ENCODE measurements at regions not wholly inside any gene's neighbourhood (a gene's known extent, or its start where the extent isn't known, plus 50 kb on each side); places are given as distances from the start of the nearest gene placed in this dataset.
"Not testable (repeated sequence)": the region's sequence is repeated elsewhere in the genome, so short reads cannot be mapped to it uniquely, and the experiment has no call there.

DNA sequence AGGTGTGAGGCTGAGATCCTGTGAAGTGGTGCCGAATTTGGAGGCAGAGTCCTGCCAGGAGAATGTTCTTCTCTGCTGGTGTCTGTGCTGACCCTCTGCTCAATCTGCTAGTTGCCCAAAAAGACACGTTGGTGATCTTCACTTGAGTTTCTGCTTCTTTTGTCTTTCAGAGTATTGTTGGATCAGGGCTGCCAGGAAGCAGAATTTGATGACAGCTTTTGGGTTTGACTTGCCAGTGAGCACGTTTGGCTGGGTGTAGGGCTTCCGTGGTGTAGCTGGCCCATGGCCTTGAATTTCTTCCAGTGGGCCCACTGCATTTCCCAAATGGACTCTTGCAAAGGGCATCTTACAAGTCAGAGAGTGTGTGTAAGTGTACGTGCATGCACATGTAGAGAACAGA lies 183.9 kb upstream of the IRF2BP2 start:
- DNase-seq (ENCODE audit: low read depth), result not testable (repeated sequence)

DNA sequence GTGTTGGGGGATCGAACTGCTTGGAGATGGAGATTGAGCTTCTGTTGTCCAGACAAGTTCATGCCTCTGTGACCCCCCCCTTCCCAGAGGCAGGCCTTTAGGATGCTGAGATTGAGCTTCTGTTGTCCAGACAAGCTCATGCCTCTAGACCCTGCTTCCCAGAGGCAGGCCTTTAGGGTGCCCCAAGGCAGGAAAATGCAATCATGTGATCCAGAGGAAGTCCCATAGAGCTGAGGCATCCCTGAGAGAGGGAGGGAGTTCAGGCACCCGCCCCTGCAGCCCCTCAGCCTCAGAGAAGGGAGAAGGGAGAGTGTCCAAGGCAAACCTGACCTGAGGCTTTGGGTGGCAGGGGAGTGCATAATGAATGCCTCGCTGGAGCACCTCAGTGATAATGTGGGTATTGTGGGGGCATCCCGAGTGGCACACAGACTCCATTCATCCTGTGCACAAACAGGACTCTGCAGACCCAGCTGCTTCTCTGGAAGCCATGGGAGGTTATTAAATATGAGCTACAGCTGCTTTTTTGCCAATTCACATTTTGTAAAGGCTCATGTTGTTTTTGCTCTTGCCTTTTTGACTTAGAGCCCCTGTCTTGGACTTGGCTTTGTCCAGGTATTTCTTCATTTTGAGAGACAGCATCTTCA lies 182.4 kb upstream of the IRF2BP2 start:
- DNase-seq (ENCODE audit: low read depth), result not testable (repeated sequence)

DNA sequence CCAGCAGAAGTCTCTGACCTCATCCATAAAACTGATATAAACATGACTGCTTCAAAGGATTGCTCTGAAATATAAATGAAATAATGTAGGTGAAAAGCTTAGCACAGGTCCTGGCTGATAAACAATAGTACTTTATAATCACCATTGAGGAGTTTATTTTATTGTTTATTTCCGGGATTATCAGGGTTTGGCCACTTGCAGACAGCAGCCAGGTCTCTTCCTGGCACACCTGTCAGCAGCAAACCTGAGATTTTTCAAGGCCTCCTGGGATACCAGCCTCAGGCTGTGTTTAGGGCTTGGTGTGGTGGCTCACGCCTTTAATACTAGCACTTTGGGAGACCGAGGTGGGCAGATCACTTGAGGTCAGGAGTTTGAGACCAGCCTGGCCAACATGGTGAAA lies 181.6 kb upstream of the IRF2BP2 start:
- not testable (repeated sequence) for DNase-seq (ENCODE audit: low read depth)

DNA sequence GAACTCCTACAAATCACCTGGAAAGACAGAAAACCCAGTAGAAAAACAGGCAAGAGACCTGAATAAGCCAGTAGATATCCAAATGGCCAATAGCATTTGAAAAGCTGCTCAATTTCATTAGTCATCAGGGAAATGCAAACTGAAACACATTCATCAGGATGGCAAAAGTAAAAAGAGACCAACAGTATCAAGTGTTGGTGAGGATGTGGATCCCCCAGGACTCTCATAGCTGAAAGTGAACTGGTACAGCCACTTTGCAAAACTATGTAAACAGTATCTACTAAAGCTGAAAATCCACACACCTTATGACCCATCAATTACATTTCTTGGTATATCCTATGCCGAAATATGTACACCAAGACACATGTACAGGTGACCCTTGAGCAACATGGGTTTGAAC lies 180.4 kb upstream of the IRF2BP2 start:
- DNase-seq (ENCODE audit: low read depth), result not testable (repeated sequence)

DNA sequence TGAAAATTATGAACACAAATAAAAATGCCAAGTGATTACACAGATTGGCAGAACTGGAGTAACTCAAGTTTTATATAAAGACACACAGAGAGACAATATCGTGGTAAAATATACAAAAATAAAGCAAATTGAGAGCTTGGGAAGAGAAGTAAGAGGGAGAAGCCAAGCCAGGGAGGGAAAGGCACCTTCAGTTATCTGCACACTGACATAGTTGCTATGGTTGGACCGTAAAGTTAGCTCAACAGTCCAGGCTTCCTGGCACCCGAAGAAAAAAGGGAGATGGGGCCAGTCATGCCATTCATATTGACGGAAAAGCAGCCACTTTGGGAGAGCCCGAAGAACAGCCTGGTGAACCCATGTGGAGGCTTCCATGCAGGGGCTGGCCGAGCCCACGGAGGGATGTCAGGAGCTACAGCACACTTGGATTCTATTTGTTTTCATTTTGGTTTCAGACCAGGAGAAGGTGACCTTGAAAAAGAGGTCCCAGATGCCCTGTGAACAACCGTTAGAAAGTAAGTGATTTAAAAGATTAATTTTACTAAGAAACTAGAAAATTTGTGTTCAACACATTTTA lies 177.1 kb upstream of the IRF2BP2 start:
- not testable (repeated sequence) for DNase-seq (ENCODE audit: low read depth)

DNA sequence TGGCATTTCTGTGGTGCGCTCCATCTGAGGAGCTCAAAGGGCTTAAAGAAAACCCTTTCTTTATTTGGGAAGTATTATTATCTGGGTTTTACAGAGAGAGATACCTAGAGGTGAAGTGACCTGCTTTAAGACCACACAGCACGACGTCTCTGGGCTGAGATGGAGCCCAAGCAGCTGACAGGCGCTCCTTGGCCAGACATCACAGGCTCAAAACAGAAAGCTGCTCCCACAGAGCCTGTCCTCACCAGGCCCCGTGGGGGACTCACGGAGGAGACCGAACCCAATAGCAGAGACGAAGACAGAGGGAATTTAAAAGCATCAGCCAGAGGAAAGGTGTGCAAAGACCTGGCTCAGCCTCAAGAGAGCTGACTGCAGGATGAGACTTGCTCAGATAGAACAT lies 175.9 kb upstream of the IRF2BP2 start:
- DNase-seq (ENCODE audit: low read depth), result not testable (repeated sequence)

DNA sequence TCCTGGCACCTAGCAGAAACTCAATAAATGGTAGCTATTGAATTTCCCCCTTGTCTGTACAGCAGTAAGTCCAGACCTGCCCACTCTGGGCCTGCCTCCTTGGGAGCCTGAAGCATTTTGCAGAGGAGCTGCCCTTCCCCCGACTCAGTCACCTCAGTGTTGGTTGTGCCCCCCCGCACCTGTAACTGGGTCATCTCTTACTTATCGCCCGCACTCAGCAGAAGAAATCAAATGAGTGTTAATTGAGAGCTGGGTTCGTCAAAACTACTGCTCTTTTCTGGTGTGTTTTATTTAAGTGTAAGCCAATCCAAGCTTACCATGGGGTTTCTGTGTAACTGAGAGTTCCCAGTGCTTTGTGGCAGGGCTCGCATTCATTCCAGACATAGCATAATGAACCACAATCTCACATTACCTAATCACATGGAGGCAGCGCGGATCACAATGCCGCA lies 175.5 kb upstream of the IRF2BP2 start:
- not testable (repeated sequence) for DNase-seq (ENCODE audit: low read depth)

DNA sequence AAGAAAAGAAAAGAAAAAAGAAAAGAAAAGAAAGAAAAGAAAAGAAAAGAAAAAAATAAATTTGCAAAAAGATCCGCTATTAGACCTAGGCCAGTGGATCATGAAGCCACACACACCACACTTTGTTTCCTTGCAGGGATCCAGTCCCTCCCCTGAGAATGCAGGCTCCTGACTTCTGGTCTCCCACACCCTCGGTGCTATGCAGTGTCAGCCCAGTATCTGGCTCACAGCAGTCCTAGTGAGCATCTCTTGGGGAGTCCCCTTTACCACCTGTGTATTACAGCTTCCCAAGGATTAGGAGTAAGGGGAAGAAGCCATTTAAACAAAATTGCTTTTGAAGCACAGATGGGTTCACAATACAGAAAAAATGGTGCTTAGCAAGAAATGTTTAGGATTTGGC lies 174.1 kb upstream of the IRF2BP2 start:
- not testable (repeated sequence) for DNase-seq (ENCODE audit: low read depth)

DNA sequence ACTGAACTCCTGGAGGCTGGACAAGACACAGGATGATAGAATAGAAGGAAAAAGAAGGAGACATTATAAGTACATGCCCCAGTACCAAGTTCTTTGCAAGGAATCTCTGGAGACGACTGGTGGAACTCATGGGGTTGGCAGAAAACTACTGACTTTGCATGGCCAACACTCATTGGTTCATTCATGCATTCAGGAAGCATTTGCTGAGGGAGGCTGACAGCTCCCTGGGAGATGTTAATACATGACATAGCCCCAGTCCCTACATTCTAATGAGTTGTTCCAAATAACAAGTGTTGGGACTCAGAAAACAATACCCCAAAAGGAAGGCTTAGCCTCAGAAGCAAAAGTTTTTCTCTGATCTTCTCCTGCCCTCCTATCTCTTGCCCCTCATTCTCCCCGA lies 172.8 kb upstream of the IRF2BP2 start:
- no peak for DNase-seq (ENCODE audit: low read depth)

DNA sequence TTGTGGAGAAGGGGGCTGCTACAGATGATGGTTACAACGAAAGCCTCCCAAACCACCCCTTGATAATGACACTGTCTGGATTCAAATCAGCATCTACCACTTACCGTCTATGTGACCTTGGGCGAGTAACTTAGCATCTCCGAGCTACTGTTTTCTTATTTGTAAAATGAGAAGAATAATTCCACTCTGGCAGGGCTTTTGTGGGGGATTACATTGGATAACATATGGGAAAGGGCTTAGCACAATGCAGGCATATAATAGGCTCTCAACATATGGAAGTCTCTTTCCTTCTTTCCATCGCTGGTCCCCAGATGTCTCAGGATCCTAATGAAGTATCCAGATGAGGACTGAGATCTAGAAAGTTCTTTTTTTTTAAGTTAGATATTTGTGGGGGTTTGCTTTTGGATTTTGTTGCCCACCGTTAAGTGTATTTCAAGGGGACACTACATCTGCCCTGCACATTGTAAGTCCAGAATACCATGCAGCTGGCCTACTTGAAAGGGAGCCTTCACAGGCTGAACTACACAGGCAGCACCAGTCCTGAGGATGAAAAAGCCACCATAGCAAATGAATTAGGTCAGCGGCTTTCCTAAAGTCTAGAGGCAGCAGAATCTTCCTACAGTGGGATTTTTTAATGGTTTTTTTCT lies 172.2 kb upstream of the IRF2BP2 start:
- DNase-seq (ENCODE audit: low read depth), result no peak

DNA sequence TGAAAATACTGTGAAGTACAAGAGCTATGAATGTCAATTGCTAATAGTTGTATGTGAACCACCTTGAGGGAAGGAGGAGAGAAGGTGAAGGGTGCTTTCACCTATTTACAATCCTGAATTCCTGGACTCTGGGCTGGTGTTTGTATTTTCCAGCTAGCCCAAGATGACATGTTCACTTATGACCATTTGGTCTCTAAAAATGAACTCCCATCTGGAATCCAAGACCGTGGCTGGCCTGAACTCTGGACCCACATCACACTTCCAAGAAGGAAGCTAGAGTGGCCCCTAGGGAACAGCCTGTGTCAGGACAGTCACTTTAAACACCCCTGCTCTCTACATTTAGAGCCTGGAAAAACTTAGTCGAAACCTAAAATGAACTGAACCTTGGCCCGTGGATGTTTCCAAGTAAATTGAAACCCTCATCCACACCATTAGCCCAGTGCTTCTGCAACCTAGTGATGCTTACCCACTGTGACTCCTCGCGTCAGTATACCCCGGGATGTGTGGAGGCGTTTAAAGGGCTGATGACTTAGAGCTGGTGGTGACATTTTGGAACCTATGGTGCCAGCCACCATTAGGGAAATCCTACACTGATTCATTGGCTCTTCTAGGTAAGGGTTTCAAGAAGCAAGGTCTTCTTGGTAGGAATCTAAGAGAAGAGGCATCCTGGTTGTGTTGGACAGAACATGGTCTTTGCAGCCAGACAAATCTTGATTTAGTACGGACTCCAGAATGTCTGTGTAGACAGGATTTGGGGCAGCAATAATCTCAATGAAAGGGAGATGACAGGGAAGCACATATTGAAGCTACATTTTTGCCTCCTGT lies 171.5 kb upstream of the IRF2BP2 start:
- no peak for DNase-seq (ENCODE audit: low read depth)

DNA sequence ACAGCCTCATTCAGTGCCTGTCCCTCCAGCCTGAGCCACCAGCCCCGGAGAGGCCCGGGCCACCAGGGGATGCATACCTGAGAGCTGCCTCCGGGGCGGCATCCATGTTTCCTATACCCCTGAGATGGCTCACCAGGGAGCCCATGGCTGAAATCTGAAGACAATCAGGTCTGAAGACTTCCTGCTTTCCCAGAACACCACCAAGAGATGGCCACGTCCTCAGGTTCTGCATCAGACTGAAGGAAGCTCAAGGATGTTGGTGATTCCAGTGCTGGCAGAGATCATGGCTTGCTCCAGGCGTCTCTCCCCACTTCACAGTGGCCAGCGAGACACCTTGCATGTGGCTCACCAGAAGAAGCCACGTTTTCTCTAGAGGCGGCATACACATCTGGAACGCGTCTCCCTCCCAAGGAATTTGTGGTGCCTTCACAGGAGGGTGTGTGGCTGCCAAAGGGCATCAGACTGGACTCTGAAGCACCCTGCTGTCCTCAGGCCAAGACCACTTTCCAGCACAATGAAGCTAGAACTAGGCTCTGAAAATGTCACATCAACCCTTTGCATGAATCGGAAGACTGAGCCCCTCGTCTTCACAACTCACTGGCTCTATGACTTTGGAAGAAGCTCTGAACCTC lies 170.7 kb upstream of the IRF2BP2 start:
- DNase-seq (ENCODE audit: low read depth), result no peak

DNA sequence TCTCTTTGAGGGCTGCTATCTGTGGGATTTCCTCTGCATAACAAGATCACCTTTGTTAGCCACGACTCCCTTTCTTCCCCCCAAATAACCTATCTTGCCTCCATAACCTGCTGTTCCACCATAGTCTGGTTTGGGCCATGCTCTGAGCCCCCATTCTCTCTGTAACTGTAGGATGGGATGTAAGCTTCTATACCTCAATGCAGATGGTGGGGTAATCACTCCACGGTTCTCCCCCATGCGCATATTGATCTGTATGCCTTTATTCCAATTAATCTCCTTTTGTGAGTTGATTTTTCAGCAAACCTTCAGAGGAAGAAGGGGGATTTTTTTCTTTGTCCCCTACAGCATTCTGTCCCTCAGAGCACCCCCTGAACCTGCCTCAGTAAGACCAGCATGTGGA lies 170.1 kb upstream of the IRF2BP2 start:
- no peak for DNase-seq (ENCODE audit: low read depth)

DNA sequence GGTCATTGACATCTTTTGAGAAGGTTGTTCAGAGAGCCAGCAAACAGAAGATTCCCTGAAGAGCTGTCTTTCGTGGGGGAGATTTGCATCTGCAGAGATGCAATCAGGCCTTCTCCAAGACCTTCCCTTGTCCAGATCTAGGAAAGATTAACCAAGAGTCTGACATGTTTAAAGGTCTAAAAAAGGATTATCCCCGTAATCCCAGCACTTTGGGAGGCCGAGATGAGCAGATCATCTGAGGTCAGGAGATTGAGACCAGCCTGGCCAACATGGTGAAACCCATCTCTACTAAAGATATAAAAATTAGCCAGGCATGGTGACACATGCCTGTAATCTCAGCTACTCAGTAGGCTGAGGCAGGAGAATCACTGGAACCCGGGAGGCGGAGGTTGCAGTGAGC lies 169.6 kb upstream of the IRF2BP2 start:
- DNase-seq (ENCODE audit: low read depth), result not testable (repeated sequence)

DNA sequence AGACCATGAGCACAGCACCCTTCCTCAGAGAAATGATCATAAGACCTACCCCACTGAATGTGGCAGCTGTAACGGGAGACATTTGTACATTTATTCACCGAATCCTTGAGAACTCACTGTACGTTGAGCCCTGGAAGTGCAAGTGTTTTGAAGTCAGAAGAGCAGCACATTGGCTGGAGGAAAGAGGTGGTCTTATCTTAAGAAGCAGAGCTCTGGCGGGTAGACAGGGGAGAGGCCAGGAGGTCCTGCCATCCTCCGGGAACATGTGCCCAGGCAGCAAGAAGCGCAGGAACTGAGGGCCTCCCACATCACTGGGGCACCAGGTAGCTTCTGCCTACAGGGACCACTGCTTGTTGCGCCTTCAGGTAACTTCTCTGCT lies 169.2 kb upstream of the IRF2BP2 start:
- no peak for DNase-seq (ENCODE audit: low read depth)

DNA sequence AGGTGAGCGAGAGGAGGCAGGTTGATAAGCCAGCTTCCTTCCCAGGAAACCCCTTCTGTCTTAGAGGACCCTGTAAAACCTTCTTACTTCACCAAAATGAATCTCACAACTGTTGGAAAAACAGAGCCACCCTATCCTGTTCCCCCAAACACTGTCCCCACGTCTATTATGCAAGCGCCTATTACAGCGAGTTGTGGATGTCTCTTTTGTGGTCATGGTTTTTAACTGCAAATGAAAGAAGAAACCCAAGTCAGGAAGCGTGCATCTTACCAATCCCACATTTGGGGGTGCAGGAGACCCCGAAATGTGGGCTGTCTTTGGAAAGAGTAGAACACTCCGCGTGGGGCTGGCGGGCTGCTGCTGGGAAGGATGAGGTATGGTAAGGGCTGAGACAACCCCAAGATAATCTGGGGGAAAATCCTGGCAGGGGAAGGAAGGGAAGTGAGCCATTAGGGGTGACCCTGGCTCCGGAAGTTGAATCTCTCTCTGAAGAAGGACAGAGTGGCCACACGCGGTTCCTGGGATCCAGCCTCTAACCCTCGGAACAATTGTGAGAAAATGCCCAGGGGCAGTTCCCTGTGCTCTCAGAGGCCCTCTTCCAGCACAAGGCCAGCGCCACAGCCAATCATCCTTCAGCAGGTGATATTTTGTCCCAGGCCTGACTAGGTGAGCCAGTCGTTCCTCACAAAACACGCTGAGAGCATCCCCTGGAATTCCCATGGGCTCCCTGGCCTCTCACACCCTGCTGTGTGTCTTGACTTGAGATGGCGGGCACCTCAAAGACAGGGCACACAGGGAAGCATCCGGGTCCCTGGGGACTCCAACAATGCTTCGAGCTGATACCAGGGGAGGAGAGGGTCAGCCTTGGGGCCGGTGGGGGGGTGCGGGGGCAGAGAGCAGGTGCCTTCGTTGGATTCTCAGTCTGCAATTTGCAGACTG lies 168.5 kb upstream of the IRF2BP2 start:
- DNase-seq (ENCODE audit: low read depth), result no peak

DNA sequence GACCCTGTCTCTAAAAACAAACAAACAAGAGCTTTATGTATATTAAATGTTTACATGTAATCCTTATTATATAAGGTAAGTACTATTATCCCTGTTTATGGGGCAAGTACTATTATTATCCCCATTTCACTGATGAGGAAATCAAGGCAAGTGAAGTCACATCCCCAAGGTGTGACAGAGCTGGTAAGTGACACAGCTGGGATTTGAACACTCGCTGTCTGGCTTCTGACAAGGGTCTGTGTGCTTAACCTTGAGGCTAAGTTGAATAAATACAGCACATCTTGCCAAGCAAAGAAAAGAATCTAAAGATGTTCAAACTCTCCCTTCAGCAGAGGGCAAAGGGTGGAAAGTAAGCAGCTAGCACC lies 167.9 kb upstream of the IRF2BP2 start:
- no peak for DNase-seq (ENCODE audit: low read depth)

DNA sequence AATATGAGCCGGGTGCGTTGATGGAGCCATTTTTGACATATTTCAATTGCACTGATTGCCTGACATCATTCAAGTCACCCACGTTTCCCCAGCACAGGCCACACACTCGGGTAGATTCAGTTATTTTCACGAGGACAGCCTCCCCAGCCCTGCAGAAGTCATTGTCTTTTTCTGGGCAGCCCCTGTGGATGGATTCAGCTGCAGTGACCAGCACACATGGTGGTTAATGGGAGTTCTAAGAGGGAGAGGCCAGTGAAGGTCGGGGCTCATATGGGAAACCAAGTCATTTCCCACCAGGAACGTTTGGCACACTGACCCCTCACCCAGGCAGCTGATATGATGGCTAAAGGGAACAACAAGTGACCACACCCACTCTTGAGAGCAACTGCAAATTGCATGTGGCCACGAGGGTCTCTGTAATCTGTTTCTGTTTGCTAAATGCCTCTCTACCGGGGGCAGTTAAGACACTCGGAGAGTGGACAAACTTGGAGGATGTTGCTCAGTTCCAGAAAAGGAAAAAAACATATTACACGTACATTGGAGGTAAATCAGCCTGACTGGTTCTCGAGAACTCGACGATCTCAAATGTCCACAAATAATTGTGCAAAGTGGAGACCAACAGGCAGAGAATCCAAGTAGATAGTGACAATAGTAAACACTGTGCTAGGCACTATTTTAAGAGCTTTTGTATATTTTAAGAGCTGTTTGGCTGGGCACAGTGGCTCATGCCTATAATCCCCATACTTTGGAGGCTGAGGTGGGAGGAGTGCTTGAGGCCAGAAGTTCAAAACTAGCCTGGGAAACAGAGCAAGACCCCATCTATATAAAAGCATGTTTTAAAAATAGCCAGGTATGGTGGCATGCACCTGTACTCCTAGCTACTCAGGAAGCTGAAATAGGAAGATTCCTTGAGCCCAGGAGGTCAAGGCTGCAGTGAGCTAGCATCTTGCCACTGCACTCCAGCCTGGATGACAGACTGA lies 167.2 kb upstream of the IRF2BP2 start:
- no peak for DNase-seq (ENCODE audit: low read depth)

DNA sequence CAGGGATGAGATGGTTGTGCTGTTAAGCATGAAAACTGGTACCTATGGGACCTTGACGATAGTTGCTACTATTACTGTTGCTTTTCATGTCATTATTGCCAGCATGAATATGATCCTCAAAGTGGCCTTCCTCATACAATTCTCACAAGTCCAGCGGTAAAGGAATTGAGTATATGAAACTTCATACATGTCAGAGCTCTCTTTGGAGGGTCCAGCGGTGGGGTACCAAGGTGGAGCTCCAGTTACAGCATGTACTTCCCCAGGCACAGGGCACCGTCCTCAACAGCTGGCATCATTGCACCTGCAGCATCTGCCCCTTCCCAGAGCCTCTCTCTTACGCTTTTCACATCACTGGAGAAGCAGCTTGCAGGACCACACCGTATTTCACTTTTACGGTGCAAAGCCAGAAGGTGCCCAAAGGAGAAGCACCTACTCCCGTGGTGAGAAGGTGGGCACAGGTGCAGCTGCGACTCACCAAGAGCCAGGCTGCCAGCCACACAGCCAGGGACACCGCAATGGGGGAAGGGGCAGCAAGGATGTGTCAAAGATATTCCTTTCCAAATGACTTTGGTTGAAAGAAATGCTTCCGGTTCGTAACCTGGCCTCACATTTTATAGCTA lies 166.4 kb upstream of the IRF2BP2 start:
- DNase-seq (ENCODE audit: low read depth), result no peak

Data from stimulated activated CD4-positive, alpha-beta T cell treated with anti-CD3 and anti-CD28 coated beads, Interleukin-2, amount 100 ng/mL, for 4 hours (primary cell).